IMR-90 (cell line): ENCODE measurements at regions not wholly inside any gene's neighbourhood (a gene's known extent, or its start where the extent isn't known, plus 50 kb on each side); places are given as distances from the start of the nearest gene placed in this dataset.

ENCODE experiments used
- BHLHE40 ChIP-seq: fragments of 150-350 bp; IDR thresholded peaks from 2 replicates; pipeline ENCODE4 v1.6.1; 2016; ENCODE audit warnings: mild to moderate bottlenecking, low read depth, low read length
- CHD1 ChIP-seq: IDR thresholded peaks from 2 replicates; pipeline ENCODE4 v1.6.1; 2012; ENCODE audit warnings: low read depth, low read length, improper control_type of control experiment
- CTCF ChIP-seq: conservative IDR thresholded peaks from 2 replicates; pipeline ENCODE4 v1.5.1; 2012; ENCODE audit warnings: mild to moderate bottlenecking, low read depth, low read length, improper control_type of control experiment
- MAFK ChIP-seq: IDR thresholded peaks from 2 replicates; pipeline ENCODE4 v1.6.1; 2012; ENCODE audit warnings: low read depth, low read length, improper control_type of control experiment
- MAZ ChIP-seq: IDR thresholded peaks from 2 replicates; pipeline ENCODE4 v1.6.1; 2012; ENCODE audit warnings: low read depth, mild to moderate bottlenecking, low read length, improper control_type of control experiment, moderate library complexity, borderline replicate concordance
- POLR2A ChIP-seq: IDR thresholded peaks from 2 replicates; pipeline ENCODE4 v1.6.1; 2012; ENCODE audit warnings: mild to moderate bottlenecking, low read depth, low read length
- RCOR1 ChIP-seq: IDR thresholded peaks from 2 replicates; pipeline ENCODE4 v1.6.1; 2012; ENCODE audit warnings: mild to moderate bottlenecking, low read length, improper control_type of control experiment; ENCODE audit not compliant: insufficient replicate concordance
- RFX5 ChIP-seq: IDR thresholded peaks from 2 replicates; pipeline ENCODE4 v1.8.0; 2012; ENCODE audit warnings: low read depth, mild to moderate bottlenecking, low read length, moderate library complexity
- SMC3 ChIP-seq: fragments of 150-350 bp; IDR thresholded peaks from 2 replicates; pipeline ENCODE4 v1.6.1; 2016; ENCODE audit warnings: low read depth, mild to moderate bottlenecking, antibody characterized with exemption, low read length, moderate library complexity
- USF2 ChIP-seq: fragments of 150-350 bp; IDR thresholded peaks from 2 replicates; pipeline ENCODE4 v1.6.1; 2017; ENCODE audit warnings: mild to moderate bottlenecking, antibody characterized with exemption, low read length, low read depth

GRCh38 chr2:120826260-120826648, 90.6 kb downstream of the GLI2 start:
- TF ChIP-seq USF2 = no peak
- TF ChIP-seq CTCF = no peak
- TF ChIP-seq POLR2A = no peak
- no peak for TF ChIP-seq BHLHE40
- no peak for TF ChIP-seq RFX5
- TF ChIP-seq RCOR1 = no peak
- TF ChIP-seq SMC3 = no peak
- no peak for TF ChIP-seq MAFK
- TF ChIP-seq MAZ = no peak; the same call in 1 of the 2 replicates
- TF ChIP-seq CHD1 = no peak
